SK-N-SH (cell line): ENCODE measurements at regions not wholly inside any gene's neighbourhood (a gene's known extent, or its start where the extent isn't known, plus 50 kb on each side); places are given as distances from the start of the nearest gene placed in this dataset.

Experiments used
- GABPA ChIP-seq: IDR thresholded peaks from 2 replicates; pipeline ENCODE4 v1.4.0; 2012; ENCODE audit warnings: low read depth, mild to moderate bottlenecking
- TF ChIP-seq, protein P1 (sequence below): fragments of 200-600 bp; sonication (generic); IDR thresholded peaks from 2 replicates; pipeline ENCODE4 v1.6.1; 2017; ENCODE audit warnings: antibody characterized with exemption, mild to moderate bottlenecking, moderate library complexity

DNA sequence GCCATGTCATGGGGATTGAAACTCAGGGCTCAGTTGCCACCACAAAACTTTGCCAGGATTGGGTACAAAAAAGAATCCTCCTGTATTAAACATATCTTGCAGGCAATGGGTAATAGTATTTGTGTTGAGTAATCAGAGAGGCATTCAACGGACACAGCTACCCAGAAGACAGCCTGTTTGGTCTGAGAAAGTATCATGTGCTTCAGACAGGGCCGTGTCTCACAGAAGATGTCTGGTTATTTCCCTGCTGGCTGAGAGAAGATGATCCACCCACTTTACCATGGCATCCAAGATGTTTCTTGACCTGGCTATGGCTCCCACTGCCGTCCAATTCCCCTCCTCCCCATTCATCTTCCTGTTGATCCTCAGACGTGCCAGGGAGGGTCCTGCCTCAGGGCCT is 304.3 kb upstream of the XYLT1 start:
- TF ChIP-seq, protein P1, sequence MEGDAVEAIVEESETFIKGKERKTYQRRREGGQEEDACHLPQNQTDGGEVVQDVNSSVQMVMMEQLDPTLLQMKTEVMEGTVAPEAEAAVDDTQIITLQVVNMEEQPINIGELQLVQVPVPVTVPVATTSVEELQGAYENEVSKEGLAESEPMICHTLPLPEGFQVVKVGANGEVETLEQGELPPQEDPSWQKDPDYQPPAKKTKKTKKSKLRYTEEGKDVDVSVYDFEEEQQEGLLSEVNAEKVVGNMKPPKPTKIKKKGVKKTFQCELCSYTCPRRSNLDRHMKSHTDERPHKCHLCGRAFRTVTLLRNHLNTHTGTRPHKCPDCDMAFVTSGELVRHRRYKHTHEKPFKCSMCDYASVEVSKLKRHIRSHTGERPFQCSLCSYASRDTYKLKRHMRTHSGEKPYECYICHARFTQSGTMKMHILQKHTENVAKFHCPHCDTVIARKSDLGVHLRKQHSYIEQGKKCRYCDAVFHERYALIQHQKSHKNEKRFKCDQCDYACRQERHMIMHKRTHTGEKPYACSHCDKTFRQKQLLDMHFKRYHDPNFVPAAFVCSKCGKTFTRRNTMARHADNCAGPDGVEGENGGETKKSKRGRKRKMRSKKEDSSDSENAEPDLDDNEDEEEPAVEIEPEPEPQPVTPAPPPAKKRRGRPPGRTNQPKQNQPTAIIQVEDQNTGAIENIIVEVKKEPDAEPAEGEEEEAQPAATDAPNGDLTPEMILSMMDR = no peak
- TF ChIP-seq GABPA = no peak
